ENCODE measurements at regions not wholly inside any gene's neighbourhood (a gene's known extent, or its start where the extent isn't known, plus 50 kb on each side); places are given as distances from the start of the nearest gene placed in this dataset.

DNA sequence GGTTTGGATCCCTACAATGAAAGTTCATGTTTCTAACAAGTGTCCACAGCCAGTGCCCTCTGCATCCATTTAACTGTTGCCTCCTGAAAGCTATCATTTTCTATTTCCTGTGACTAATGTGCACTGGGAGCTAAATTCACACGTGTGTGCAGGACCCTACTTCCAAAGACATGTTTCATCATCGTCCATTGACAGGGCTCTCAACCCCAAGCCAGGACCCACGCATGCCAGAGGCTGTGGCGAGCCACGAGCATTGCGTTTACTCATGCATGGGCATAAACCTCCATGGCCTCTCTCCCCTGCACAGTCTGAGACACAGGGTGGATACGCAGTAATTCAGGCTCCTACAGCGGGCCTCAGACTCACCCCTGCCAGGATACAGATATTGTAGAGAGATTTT is 153.2 kb downstream of the MAFB start (continued):
- TF ChIP-seq, protein P1, sequence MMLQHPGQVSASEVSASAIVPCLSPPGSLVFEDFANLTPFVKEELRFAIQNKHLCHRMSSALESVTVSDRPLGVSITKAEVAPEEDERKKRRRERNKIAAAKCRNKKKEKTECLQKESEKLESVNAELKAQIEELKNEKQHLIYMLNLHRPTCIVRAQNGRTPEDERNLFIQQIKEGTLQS (IDR thresholded peaks at IDR 0.05; ENCODE audit: insufficient read depth, low read depth, low read length), result no peak
- TF ChIP-seq RFX5 (IDR thresholded peaks at IDR 0.05; ENCODE audit: borderline replicate concordance, low read depth, low read length), result no peak
- TF ChIP-seq EGR1 (IDR thresholded peaks at IDR 0.05; ENCODE audit: borderline replicate concordance, low read depth, low read length), result no peak
- TF ChIP-seq TEAD4 (IDR thresholded peaks at IDR 0.05; ENCODE audit: low read depth, low read length), result no peak
